HuH-7.5 (cell line): ENCODE measurements at regions not wholly inside any gene's neighbourhood (a gene's known extent, or its start where the extent isn't known, plus 50 kb on each side); places are given as distances from the start of the nearest gene placed in this dataset.
A peak's percentile ranks its signal among the peaks of the same experiment; 100 is the strongest.
"Not testable (repeated sequence)": the region's sequence is repeated elsewhere in the genome, so short reads cannot be mapped to it uniquely, and the experiment has no call there.

Source experiments
- DNase-seq: peaks from one replicate; pipeline ENCODE4 v3.0.0; 2011; ENCODE audit warnings: low spot score

DNA sequence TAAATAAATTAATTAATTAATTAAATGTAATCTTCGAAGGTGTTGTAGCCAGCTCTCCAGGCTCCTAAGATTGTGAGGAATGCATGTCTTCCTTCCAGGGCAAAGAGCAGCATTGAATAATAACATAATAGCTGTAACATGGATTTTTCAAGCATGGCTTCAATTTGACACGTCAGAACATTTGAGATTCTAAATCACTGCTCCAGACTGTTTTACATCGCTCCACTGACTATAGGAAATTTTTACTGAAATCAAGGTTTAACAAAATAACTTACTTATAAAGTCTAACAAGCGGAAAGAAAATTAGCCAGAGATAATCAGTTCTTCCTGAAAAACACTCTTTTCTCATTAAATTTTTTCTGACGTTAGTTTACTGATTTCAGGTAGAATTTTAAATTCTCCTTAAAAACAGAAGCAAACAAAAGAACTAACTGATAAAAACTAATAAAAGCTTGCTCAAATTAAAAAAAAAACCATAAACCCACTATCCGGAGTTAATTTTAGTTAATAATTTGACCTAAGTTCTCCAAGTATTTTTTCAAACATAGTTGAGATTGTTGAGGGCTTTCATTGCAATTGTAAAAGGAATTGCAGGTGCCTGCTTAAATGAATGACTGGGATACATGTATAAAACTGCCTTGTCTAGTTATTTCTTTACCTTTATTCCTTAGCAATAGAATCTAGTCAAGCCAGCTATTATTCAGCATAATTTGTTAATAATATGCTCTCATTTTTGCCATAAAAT lies 51.2 kb upstream of the SGCE start:
- no peak for DNase-seq

DNA sequence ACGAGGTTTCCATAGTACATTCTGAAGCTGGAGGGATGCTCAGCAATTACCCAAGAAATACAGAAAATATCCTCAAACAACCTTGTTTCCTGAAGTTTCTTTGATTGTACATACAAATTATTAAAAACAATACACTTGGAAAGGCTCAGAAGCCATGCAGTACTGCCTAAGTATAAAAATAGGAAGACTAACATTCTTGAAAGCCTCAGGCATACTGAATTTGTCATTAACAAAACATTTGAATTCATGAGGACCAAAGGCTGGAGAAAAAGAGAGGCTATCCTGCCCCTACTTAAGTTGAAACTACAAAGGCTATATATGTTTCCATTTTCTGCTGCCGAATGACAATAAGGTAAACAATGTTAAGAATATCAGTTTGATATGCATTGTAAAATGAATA lies 54.3 kb upstream of the SGCE start:
- DNase-seq = no peak

DNA sequence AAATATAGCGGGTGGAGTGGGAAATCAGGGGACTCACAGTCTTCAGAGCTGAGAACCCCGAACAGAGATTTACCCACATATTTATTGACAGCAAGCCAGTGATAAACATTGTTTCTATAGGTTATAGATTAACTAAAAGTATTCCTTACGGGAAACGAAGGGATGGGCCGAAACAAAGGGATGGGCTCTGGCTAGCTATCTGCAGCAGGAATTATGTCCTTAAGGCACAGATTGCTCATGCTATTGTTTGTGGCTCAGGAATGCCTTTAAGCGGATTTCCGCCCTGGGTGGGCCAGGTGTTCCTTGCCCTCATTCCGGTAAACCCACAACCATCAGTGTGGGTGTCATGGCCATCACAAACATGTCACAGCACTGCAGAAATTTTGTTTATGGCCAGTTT lies 66.4 kb upstream of the SGCE start:
- not testable (repeated sequence) for DNase-seq

DNA sequence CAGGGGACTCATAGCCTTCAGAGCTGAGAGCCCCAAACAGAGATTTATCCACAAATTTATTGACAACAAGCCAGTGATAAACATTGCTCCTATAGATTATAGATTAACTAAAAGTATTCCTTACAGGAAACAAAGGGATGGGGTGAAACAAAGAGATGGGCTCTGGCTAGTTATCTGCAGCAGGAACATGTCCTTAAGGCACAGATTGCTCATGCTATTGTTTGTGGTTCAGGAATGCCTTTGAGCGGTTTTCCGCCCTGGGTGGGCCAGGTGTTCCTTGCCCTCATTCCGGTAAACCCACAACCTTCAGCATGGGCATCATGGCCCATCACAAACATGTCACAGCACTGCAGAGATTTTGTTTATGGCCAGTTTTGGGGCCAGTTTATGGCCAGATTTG lies 73.0 kb upstream of the SGCE start:
- not testable (repeated sequence) for DNase-seq

DNA sequence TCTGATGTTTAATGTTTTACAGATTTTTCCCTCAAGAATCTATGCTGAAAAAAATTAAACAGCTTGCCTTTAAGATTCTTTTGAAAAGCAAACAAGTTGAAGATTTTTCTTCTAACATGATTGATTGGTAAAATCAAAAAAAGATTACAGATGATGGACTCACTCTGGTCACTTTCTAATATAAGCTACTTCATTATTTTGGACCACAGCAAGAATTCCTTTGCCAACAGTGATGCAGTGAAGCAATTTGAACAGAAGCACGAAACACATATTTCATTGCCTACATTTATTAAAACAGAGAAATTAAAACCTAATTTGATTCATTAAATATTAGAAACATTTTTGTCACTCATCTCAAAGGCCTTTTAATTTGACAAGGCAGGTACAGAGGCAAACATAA lies 82.1 kb upstream of the SGCE start:
- no peak for DNase-seq

DNA sequence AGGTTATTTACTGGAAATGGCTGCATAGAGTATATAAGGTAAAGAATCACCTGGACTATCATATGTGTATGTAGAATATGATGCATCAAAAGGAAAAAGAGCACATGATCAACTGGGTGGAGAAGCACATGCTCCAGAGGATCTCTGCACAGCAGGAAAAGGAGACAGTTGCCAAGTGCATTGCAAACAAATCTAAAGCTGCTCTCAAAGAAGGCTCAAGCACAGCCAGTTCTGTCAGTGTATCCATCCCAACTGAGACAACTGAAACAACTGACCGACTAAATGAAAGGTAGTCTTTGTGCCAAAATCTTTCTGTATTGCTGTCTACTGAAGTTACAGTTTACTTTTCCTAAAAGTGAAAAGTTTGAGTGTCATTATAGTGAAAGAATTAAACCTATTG lies 83.2 kb upstream of the SGCE start:
- DNase-seq = no peak

DNA sequence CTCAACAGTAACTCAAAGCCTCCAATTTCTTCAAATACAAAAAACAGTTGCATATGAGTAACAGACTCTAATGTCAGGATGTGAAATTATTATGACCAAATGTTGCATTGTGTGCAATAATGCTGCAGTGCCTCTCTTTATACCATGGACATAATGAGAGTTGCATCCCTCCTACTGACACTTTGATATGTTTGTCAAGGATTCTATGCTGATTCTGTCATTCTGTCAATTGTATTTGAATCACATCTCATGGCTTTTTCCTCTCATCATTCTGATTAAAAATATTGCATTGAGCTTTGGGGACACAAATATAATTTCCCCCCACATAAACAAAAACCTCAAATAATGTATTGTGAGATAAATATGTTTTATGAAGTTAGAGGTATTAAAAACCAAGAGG lies 84.6 kb upstream of the SGCE start:
- no peak for DNase-seq

DNA sequence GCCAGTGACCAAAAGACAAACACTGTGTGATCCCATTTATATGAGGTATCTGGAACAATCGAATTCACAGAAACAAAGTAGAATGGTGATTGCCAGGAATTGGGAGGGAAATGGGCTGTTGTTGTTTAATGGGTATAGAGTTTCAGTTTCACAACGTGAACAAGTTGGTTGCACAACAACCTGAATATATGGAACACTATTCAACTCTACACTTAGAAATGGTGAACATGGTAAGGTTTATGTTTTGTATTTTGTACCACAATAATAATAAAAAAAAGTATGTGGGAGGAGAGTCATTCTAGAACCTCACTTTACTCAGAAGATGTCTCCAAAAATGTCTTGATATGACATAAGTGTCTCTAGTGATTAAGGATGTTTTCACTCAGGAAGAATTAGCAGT lies 85.2 kb upstream of the SGCE start:
- no peak for DNase-seq

DNA sequence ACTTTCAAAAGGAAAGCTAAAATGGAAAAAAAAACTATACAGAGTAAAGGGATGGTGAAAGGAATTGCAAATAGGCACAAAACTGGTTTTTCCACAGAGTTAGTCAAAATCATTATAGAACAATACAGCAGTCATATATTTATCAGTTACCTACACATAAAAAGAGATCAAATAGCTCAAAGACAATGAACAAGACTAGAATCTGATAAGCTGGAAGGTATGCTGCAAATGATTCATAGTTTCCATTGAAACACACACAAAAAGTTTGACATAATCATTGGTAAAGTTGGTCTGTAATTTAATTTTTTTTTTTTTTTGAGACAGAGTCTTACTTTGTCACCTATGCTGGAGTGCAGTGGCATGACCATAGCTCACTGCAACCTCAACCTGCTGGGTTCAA lies 92.4 kb upstream of the SGCE start:
- no peak for DNase-seq

DNA sequence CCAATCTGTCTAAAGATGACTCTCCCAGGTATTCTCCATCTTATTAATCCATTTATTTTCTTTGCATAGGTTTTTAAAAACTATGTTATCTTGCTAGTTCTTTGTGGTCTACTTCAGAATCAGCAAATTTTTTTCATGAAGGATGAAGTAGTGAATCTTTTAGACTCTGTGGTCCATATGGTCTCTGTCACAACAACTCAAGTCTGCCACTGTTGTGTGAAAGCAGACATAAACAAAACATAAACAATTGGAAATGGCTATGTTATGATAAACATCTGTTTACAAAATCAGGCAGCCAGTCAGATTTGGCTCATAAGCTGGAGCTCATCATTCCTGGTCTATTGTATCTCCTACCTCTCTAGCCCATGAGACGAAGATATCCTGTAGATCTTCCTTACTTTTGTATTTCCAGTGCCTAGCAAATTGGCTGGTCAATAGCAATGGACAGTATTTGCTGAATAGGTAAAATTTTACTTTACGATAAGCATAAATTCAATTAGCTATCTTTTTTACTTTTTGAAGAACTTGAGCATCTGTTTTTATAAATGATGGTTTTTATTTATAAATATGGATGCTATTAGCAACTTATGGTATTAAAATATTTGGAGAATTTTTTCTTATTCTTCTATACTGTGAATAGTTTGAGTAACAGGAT lies 104.6 kb upstream of the SGCE start:
- no peak for DNase-seq

DNA sequence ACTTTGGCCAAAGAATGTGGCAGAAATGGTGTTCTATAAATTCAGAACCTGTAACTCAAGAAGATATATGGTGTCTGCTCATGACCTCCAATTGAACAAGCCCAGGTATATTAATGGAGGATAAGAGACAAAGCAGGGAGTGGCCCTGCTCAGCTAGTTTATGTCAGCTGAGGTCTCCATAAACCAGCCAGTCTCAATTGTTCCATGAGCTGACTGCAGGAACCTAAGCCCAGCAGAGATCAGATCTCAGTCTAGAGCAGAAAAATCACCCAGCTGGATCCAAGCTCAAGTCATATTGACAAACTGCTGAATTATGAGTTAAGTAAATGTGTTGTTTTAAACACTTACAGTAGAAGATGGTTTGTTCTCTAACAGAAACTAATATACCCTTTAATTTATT lies 105.5 kb upstream of the SGCE start:
- peak; percentile 27 for DNase-seq

DNA sequence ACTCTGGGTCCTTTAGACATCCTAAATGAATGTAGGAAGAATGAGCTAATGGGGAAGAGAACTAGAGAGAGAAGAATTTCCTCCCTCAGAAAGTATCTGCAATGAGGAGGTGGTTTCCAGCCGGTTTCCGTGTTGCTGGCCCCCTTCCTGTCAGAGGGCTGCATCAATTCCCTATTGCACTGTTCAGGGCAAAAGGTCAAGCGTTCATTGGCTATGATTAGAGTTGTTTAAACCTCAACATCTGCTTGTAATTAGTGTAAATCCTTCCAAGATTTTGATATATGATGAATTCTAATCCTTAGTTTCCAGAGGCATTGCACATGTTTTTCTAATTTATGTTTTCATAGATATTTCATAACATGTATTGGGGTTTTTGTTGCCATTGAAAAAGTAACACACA lies 107.3 kb upstream of the SGCE start:
- DNase-seq = peak; percentile 8

DNA sequence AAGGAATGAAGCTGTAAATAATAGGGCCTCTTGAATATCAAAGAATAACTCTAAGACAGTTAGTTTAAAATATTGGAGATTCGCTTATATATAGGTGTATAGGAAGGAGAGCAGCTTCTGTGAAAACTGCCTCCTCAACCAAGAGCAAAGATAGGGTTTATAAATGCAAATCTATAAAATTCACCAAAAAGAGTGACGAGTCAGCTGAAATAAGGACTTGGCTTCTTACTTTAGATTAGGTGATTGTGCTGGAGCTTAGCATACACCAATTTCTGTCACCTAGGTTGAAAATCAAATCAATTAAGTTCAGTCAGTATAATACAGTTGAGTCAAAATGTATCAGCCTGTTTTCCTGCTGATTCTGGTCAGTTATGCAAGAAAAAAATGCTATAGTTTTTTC lies 113.8 kb upstream of the SGCE start:
- DNase-seq = no peak

DNA sequence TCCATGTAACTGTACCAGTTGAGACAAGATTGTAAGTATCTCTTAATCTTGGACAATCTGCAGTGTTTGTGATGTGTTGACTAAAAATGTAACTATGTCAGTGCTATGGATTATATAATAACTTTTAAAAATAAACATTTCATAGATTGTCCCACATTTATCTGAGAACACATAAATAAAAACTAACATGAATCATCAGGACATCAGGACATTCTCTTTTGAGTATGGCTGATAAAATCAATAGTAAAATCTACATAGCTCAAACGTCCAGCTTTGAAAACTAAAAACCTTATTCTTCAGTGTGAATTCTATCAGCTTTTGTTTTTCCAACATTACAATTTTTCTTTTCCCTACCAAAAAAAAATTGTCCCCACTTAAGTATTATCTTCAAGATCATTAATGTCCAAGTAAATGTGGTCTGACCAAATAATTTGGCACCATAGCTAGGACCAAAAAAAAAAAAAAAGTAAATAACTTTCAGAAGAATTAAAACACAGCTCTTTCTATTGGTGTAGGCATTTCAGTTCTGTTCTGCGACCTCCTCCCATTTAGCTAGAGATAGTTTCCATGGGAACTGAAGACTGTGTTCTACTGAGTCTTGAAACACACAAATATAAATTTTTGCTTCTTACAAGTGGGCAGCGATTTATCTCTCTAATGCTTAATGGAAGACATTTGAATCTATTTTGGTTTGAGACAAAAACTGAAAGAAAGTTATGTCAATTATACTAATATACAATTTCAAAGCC lies 123.0 kb upstream of the SGCE start:
- no peak for DNase-seq

DNA sequence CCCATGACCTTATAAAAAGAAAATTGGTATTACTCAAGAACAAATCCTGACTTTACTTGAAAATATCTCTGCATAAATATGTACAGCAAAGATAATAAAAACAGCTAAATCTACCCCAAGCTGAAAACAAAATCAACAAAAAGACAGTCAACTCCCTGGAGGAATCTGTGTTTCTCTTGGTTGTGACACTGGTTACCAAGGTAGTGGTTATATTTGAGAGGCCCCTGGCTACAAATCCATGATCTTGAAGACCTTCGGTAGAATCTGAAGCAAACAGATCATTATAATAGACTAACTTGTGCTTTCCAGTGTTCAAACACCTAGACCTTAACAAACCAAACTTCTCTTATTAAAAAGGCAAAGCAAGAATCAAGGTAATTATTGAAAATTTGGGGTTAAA lies 123.9 kb upstream of the SGCE start:
- DNase-seq = no peak

DNA sequence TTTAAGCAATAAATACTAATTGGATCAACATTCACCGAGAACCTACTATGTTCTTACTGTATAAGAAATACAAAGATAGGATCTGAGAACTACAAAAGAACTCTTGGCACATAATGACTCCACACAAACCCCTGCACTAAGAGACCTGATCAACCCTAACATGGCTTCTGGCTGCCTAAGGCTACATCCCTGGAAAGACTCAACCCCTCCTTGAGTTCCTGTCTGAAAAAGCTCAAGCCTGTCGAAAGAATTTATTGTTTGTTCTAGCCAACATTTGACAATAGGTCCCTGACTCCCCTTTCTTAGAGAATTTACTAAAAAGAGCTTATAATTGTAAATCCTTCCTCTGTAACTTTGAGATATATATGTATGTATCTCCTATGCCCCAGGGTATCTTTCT lies 125.3 kb upstream of the SGCE start:
- DNase-seq = no peak

DNA sequence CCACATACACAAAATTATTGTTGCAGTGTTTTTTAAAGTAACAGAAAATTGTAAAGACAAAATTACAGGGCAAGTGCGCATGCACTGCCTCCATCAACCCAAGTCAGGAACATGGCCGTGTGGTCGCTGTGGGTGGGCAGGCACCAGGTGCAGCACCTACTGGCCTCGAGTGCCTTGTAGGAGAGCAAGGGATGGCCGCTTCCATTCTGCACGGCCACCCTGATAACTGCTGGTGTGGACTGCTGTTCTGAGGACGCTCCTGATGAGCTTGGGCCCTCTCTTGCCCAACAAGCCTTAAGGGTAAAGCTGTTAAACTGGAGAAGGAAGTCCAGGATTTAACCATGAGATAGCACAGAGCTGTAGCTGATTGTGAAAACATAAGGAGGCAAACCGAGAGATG lies 124.6 kb upstream of the PPP1R9A start:
- DNase-seq = no peak

DNA sequence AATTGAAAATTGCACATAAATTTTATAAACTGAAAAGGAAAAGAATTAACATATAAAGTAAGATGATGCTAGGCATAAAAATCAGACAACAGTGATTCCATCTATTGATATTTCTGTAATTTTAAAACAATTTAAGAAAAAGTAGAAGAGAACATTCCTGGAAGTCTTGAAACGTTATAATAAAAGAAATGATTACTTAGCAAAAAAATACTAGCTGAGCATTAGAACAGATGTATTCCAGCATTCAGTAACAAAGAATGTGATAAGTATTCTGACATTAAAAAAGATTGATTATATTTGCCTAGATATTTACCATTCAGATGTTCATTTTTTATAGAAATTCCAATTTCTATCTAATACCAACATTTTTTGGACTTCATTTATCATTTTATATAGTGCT lies 120.1 kb upstream of the PPP1R9A start:
- DNase-seq = no peak

DNA sequence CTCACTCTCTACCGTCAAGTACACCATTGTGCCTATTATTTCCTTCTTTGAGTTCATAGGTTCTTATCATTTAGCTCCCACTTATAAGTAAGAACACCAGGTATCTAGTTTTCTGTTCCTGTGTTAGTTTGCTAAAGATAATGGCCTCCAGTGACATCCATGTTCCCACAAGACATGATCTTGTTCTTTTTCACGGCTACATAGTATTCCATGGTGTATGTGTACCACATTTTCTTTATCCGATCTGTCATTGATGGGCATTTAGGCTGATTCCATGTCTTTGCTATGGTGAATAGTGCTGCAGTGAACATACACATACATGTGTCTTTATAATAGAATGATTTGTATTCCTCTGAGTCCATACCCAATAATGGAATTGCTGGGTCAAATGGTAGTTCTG lies 119.0 kb upstream of the PPP1R9A start:
- DNase-seq = not testable (repeated sequence)

DNA sequence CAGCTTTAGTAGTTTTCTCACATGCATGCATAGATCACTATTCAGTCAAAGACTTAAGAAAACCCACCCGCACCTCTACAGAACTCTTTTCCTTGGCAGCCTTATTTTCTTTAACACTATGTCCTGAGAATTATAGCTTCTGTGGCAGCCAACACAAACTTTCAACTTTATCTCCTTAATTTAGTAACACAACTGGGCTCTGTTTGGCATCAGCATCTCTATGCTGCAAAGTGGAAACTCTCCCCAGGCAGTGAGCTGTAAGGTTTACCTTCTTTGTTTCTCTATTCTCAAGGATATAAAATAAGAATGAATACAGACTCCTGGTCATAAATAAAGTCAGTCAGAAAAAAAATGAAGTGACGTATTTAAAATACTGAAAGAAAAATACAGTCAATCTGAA lies 115.2 kb upstream of the PPP1R9A start:
- no peak for DNase-seq

DNA sequence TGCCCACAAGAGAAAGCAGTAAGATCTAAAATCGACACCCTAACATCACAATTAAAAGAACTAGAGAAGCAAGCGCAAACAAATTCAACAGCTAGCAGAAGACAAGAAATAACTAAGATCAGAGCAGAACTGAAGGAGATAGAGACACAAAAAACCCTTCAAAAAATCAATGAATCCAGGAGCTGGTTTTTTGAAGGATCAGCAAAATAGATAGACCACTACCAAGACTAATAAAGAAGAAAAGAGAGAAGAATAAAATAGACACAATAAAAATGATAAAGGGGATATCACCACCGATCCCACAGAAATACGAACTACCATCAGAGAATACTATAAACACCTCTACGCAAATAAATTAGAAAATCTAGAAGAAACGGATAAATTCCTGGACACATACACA lies 110.0 kb upstream of the PPP1R9A start:
- DNase-seq = not testable (repeated sequence)

DNA sequence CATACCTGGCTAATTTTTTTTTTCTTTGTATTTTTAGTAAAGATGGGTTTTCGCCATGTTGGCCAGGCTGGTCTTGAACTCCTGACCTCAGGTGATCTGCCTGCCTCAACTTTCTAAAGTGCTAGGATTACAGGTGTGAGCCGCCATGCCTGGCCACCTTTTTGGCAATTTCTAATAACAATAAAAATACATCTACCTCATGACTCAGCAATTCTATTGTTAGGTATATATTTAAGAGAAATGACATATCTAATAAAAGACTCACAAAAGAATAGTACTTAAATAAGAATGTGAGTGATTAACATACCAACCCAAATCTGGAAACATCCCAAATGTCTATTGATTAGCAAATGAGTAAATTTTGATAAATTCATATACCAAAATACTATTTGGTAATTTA lies 103.6 kb upstream of the PPP1R9A start:
- DNase-seq = no peak

DNA sequence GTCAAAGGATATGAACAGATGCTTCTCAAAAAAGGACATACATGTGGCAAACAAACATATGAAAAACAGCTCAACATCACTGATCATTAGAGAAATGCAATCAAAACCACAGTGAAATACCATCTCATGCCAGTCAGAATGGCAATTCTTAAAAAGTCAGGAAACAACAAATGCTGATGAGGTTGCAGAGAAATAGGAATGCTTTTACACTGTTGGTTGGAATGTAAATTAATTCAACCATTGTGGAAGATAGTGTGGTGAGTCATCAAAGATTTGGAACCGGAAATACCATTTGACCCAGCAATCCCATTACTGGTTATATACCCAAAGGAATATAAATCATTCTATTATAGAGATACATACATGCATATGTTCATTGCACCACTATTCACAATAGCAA lies 98.7 kb upstream of the PPP1R9A start:
- DNase-seq = not testable (repeated sequence)
